Tibial artery (tissue), 4 donors: ENCODE measurements at regions not wholly inside any gene's neighbourhood (a gene's known extent, or its start where the extent isn't known, plus 50 kb on each side); places are given as distances from the start of the nearest gene placed in this dataset.

ENCODE experiments used
- DNase-seq, 2 donors: peaks; one replicate each; pipeline ENCODE4 v3.0.0-alpha.2; 2019
- H3K27ac ChIP-seq, 2 donors: fragments of 200-600 bp; sonication (generic) in 1 of 2; 1 replicate in 1 of 2; 2 replicates in 1 of 2; pipeline ENCODE4 v1.5.1; 2018 to 2019; ENCODE audit warnings: mild to moderate bottlenecking in 1 of 2
- H3K27me3 ChIP-seq, 2 donors: fragments of 200-600 bp; sonication (generic) in 1 of 2; one replicate each; pipeline versions ENCODE4 v1.5.1 to v1.6.0; 2016 to 2019
- H3K36me3 ChIP-seq, 3 donors: fragments of 200-600 bp; sonication (generic) in 2 of 3; one replicate each; pipeline ENCODE4 v1.5.1; 2016 to 2019; ENCODE audit warnings: mild to moderate bottlenecking in 2 of 3
- H3K4me1 ChIP-seq, 4 donors: fragments of 200-600 bp; sonication (generic) in 2 of 4; 1 replicate in 3 of 4; 2 replicates in 1 of 4; pipeline ENCODE4 v1.5.1; 2016 to 2019
- H3K4me3 ChIP-seq, 2 donors: fragments of 200-600 bp; sonication (generic) in 1 of 2; 1 replicate in 1 of 2; 2 replicates in 1 of 2; pipeline ENCODE4 v1.5.1; 2018 to 2019; ENCODE audit warnings: mild to moderate bottlenecking in 2 of 2
- H3K9me3 ChIP-seq, 3 donors: fragments of 200-600 bp; sonication (generic) in 1 of 3; one replicate each; pipeline ENCODE4 v1.5.1; 2016 to 2019
- CTCF ChIP-seq, 2 experiments: fragments of 200-600 bp in 1 of 2; fragments of 450-650 bp in 1 of 2; IDR thresholded peaks; one replicate each; pipeline ENCODE4 v1.5.1; 2017 to 2019; ENCODE audit warnings: antibody characterized with exemption in 2 of 2, mild to moderate bottlenecking in 1 of 2, moderate library complexity in 1 of 2
- intact Hi-C: fragments of 100-400 bp; cut with DNase I; formaldehyde crosslinking; loops from one replicate; pipeline ENCODE4 v1.15.0; 2023; ENCODE audit warnings: low total_unique reads

GRCh38 chr3:64331605-64332004 is 106.3 kb upstream of the PRICKLE2 start:
- H3K36me3 ChIP-seq, result no peaks in the 10 kb centered on the region
- H3K27me3 ChIP-seq, result no peaks in the 10 kb centered on the region
- peaks cover 0 to 17% (median 0%) of the 10 kb centered on the region in 4 donors for H3K4me1 ChIP-seq
- no peaks in the 10 kb centered on the region for H3K9me3 ChIP-seq
- DNase-seq, result no peak
- H3K4me3 ChIP-seq, result no peak overlapping the region
- intact Hi-C loops, result no loop called here
- H3K27ac ChIP-seq, result no peak overlapping the region
- TF ChIP-seq CTCF (IDR thresholded peaks at IDR 0.05), result no peak

- intact Hi-C loops, result no loop called here
Measured at GRCh38 chr3:64329037-64329436, 103.8 kb upstream of the PRICKLE2 start.

GRCh38 chr3:64327100-64327804 is 102.0 kb upstream of the PRICKLE2 start:
- H3K36me3 ChIP-seq, result no peaks in the 10 kb centered on the region
- peak; percentile 76 to 88 for DNase-seq
- TF ChIP-seq CTCF (IDR thresholded peaks at IDR 0.05), result no peak
- H3K4me3 ChIP-seq, result no peak overlapping the region
- no peaks in the 10 kb centered on the region for H3K27me3 ChIP-seq
- H3K9me3 ChIP-seq, result no peaks in the 10 kb centered on the region
- intact Hi-C loops, result no loop called here
- H3K27ac ChIP-seq, result peak overlapping the region; percentile 70 to 73
- peaks cover 0 to under 1% (median 0%) of the 10 kb centered on the region in 4 donors for H3K4me1 ChIP-seq

More at GRCh38 chr3:64329037-64329436, 103.8 kb upstream of the PRICKLE2 start:
- peaks cover 0 to 17% (median 0%) of the 10 kb centered on the region in 4 donors for H3K4me1 ChIP-seq
- H3K27ac ChIP-seq, result no peak overlapping the region
- no peak overlapping the region for H3K4me3 ChIP-seq
- no peaks in the 10 kb centered on the region for H3K9me3 ChIP-seq
- no peaks in the 10 kb centered on the region for H3K27me3 ChIP-seq
- TF ChIP-seq CTCF (IDR thresholded peaks at IDR 0.05), result no peak
- DNase-seq, result no peak
- H3K36me3 ChIP-seq, result no peaks in the 10 kb centered on the region

- no peaks in the 10 kb centered on the region for H3K27me3 ChIP-seq
- TF ChIP-seq CTCF (IDR thresholded peaks at IDR 0.05), result no peak
- no peaks in the 10 kb centered on the region for H3K4me1 ChIP-seq
- H3K27ac ChIP-seq, result no peak overlapping the region
- no peaks in the 10 kb centered on the region for H3K36me3 ChIP-seq
- H3K4me3 ChIP-seq, result no peak overlapping the region
- no peaks in the 10 kb centered on the region for H3K9me3 ChIP-seq
- intact Hi-C loops, result no loop called here
- no peak for DNase-seq
Measured at GRCh38 chr3:64321747-64322146, 96.5 kb upstream of the PRICKLE2 start.

GRCh38 chr3:64319391-64319790 is 94.1 kb upstream of the PRICKLE2 start:
- Histone ChIP-seq H3K36me3 (no peaks in the 10 kb centered on the region), H3K9me3 (no peaks in the 10 kb centered on the region), H3K27me3 (no peaks in the 10 kb centered on the region), H3K4me1 (no peaks in the 10 kb centered on the region), H3K27ac (no peak overlapping the region), H3K4me3 (no peak overlapping the region)
- no peak for DNase-seq
- intact Hi-C loops, result no loop called here
- TF ChIP-seq CTCF (IDR thresholded peaks at IDR 0.05), result no peak
